GM12864 (cell line): ENCODE measurements at regions not wholly inside any gene's neighbourhood (a gene's known extent, or its start where the extent isn't known, plus 50 kb on each side); places are given as distances from the start of the nearest gene placed in this dataset.

Source experiments
- DNase-seq: peaks from one replicate; pipeline ENCODE4 v3.0.0-alpha.2; 2011; ENCODE audit warnings: low read depth
- H3K4me3 ChIP-seq: 2 replicates; pipeline ENCODE4 v1.5.1; 2011; ENCODE audit warnings: mild to moderate bottlenecking, low read depth, low read length, control low read depth
- CTCF ChIP-seq: IDR thresholded peaks from 2 replicates; pipeline ENCODE4 v1.5.1; 2011; ENCODE audit warnings: low read depth, mild to moderate bottlenecking, moderate library complexity, low read length, control low read depth, inconsistent platforms; ENCODE audit errors: missing control alignments

- no peak for DNase-seq
- no peak for TF ChIP-seq CTCF
- no peak overlapping the region for H3K4me3 ChIP-seq
Observed at GRCh38 chr3:145815707-145816413, 345.1 kb downstream of the PLOD2 start.

GRCh38 chr3:145817870-145818483, 343.0 kb downstream of the PLOD2 start:
- DNase-seq, result no peak
- H3K4me3 ChIP-seq, result no peak overlapping the region
- TF ChIP-seq CTCF, result no peak

GRCh38 chr3:145820170-145820569, 340.8 kb downstream of the PLOD2 start:
- TF ChIP-seq CTCF, result no peak
- DNase-seq, result no peak

GRCh38 chr3:145842294-145842902, 318.6 kb downstream of the PLOD2 start:
- TF ChIP-seq CTCF, result no peak
- H3K4me3 ChIP-seq, result no peak overlapping the region
- DNase-seq, result no peak

More at GRCh38 chr3:145820170-145820569, 340.8 kb downstream of the PLOD2 start:
- H3K4me3 ChIP-seq, result no peak overlapping the region

GRCh38 chr3:145843561-145843960, 317.4 kb downstream of the PLOD2 start:
- no peak for TF ChIP-seq CTCF
- no peak overlapping the region for H3K4me3 ChIP-seq
- DNase-seq, result no peak

- TF ChIP-seq CTCF, result no peak
- DNase-seq, result no peak
Observed at GRCh38 chr3:145849115-145849514, 311.9 kb downstream of the PLOD2 start.

More at GRCh38 chr3:145849115-145849514, 311.9 kb downstream of the PLOD2 start:
- H3K4me3 ChIP-seq, result no peak overlapping the region
